ENCODE measurements at regions not wholly inside any gene's neighbourhood (a gene's known extent, or its start where the extent isn't known, plus 50 kb on each side); places are given as distances from the start of the nearest gene placed in this dataset.

GRCh38 chr5:33270671-33271070 is 170.1 kb upstream of the TARS1 start:
- TF ChIP-seq POLR2A (IDR thresholded peaks at IDR 0.05): no peak
- TF ChIP-seq CTCF (IDR thresholded peaks at IDR 0.05): no peak

All from uterus (tissue), 2 donors.